GM12878 (cell line): ENCODE measurements at regions not wholly inside any gene's neighbourhood (a gene's known extent, or its start where the extent isn't known, plus 50 kb on each side); places are given as distances from the start of the nearest gene placed in this dataset.

ENCODE experiments used
- BCL3 ChIP-seq: IDR thresholded peaks from 2 replicates; pipeline ENCODE4 v1.6.1; 2011; ENCODE audit warnings: borderline replicate concordance, low read depth, mild to moderate bottlenecking, moderate library complexity, low read length; ENCODE audit not compliant: insufficient read depth, poor library complexity, severe bottlenecking
- CTCF ChIP-seq, 3 experiments: IDR thresholded peaks in 2 of 3; conservative IDR thresholded peaks in 1 of 3; 2 replicates each; pipeline ENCODE4 v1.5.1; 2011; ENCODE audit warnings: low read depth in 3 of 3, low read length in 3 of 3, mild to moderate bottlenecking in 3 of 3, control low read depth in 2 of 3, moderate library complexity in 2 of 3, inconsistent platforms in 1 of 3, mixed read lengths in 1 of 3; ENCODE audit not compliant: control insufficient read depth in 2 of 3, insufficient read depth in 1 of 3; ENCODE audit errors: extremely low read depth in 1 of 3
- EZH2 ChIP-seq: IDR thresholded peaks from 2 replicates; pipeline ENCODE4 v1.6.1; 2012; ENCODE audit warnings: low read depth, mild to moderate bottlenecking, control low read depth, inconsistent platforms, low read length, borderline replicate concordance; ENCODE audit not compliant: control insufficient read depth
- KDM1A ChIP-seq: fragments of 200-600 bp; sonication (generic); IDR thresholded peaks from 2 replicates; pipeline ENCODE4 v1.6.1; 2016; ENCODE audit warnings: borderline replicate concordance
- MAX ChIP-seq: IDR thresholded peaks from 2 replicates; pipeline ENCODE4 v1.6.1; 2012; ENCODE audit warnings: low read depth, low read length, improper control_type of control experiment
- MLLT1 ChIP-seq: fragments of 450-650 bp; IDR thresholded peaks from 2 replicates; pipeline ENCODE4 v1.6.1; 2016; ENCODE audit warnings: mild to moderate bottlenecking
- MXI1 ChIP-seq: fragments of 150-350 bp; IDR thresholded peaks from 2 replicates; pipeline ENCODE4 v1.6.1; 2011; ENCODE audit warnings: low read depth, mild to moderate bottlenecking, inconsistent platforms, low read length, improper control_type of control experiment
- NR2C2 ChIP-seq: IDR thresholded peaks from 2 replicates; pipeline ENCODE4 v1.6.1; 2011; ENCODE audit warnings: borderline replicate concordance, low read depth; ENCODE audit not compliant: control insufficient read depth, insufficient read length
- POLR2AphosphoS5 ChIP-seq: IDR thresholded peaks from 2 replicates; pipeline ENCODE4 v1.6.1; 2011; ENCODE audit warnings: mild to moderate bottlenecking, low read length, inconsistent platforms
- RB1 ChIP-seq: fragments of 450-650 bp; formaldehyde crosslinking; IDR thresholded peaks from 2 replicates; pipeline ENCODE4 v1.6.1; 2017; ENCODE audit warnings: mild to moderate bottlenecking, borderline replicate concordance
- USF1 ChIP-seq: IDR thresholded peaks from 2 replicates; pipeline ENCODE4 v1.6.1; 2011; ENCODE audit warnings: borderline replicate concordance, low read depth, mild to moderate bottlenecking, moderate library complexity, mixed read lengths, low read length; ENCODE audit not compliant: insufficient read depth; ENCODE audit errors: extremely low read length

- TF ChIP-seq USF1 = no peak
- TF ChIP-seq KDM1A = no peak
- TF ChIP-seq NR2C2 = no peak
- TF ChIP-seq MXI1 = no peak
- TF ChIP-seq EZH2 = no peak
- no peak for TF ChIP-seq POLR2AphosphoS5
- TF ChIP-seq MAX = no peak
- TF ChIP-seq RB1 = no peak
- TF ChIP-seq MLLT1 = no peak
- TF ChIP-seq CTCF (IDR thresholded peaks at IDR 0.05 in 2 of 3, conservative IDR thresholded peaks at IDR 0.05 in 1 of 3; ENCODE audit: control insufficient read depth in 2 of 3, extremely low read depth in 1 of 3, insufficient read depth in 1 of 3, low read depth in 3 of 3, low read length in 3 of 3) = no peak
- no peak for TF ChIP-seq BCL3
Measured at GRCh38 chr3:5330152-5330810, 142.8 kb downstream of the EDEM1 start.
